ENCODE measurements at regions not wholly inside any gene's neighbourhood (a gene's known extent, or its start where the extent isn't known, plus 50 kb on each side); places are given as distances from the start of the nearest gene placed in this dataset.

DNA sequence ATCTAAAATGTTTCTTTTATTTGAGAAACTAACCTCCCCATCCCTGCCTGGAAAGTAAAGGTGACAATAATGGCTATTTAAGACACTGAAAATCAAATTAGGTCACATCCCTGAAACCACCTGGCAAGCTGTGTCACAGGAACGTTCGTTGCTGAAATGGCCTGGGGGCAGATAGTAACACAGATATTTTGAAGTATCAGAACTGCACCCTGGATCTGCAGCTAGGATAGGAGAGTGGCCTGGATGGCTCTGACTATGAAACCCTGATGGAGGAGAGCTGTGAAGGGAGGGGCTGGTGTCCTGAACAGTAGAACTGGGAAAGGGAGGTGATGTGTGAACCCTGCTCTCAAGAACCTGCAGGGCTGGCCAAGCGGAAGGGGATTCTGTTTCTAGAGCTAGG lies 648.3 kb upstream of the CFAP20DC start:
- in situ Hi-C loops (cut with HindIII; ENCODE audit: low sequenced_read_pairs) = no loop called here

DNA sequence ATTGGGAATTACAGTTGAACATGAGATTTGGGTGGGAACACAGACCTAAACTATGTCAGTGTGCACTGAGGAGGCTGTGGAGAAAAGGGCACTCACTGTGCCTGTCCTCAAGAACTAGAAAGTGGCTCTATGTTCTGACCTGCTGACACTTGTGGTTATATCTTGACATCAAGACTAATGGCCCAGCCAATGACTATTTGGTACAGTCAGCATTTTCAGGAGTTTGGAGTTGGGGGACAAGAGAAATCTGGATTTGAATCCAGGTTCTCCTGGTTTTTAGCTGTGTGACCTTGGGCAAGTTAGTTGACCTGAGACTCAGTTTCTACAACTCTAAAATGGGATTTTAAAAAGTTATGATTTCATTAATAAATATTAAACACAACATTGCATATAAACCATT lies 647.0 kb upstream of the CFAP20DC start:
- in situ Hi-C loops (cut with HindIII; ENCODE audit: low sequenced_read_pairs) = no loop called here

DNA sequence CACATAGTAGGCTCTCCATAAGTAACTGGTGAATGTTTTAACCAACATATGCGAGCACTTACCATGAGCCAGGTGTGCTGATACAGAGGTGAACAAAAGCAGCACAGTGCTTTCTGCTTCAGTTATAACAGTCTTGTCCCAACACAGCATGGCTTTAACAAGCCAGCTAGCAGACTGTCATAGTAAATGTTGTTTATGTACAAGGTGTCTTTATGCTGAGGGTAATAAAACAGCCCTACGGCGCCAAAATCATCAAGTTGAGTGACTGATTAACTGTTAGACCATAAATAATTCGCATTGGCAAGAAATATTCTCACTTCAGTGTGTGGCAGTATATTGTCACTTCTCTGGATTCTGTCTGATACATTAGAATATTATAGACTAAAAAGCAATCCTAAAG lies 646.0 kb upstream of the CFAP20DC start:
- in situ Hi-C loops (cut with HindIII; ENCODE audit: low sequenced_read_pairs) = no loop called here

DNA sequence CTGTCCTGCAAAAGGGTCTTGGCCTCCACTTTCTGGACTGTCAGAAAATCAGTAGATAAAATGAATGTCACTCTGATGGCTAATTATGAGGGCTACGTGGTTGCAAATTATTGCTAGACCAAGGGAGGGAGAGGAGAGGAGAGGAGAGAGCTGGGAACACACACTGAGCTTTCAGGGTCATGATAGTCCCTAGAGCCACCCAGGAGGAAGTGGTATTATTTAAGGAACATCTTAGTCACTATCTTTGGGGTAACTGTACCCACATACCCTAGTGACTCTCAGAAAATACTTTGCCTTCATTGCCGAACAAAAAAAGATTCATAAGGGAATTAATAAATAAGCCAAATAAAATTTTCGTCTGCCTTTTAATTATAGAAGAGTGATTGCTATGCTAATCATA lies 642.3 kb upstream of the CFAP20DC start:
- in situ Hi-C loops (cut with HindIII; ENCODE audit: low sequenced_read_pairs) = no loop called here

DNA sequence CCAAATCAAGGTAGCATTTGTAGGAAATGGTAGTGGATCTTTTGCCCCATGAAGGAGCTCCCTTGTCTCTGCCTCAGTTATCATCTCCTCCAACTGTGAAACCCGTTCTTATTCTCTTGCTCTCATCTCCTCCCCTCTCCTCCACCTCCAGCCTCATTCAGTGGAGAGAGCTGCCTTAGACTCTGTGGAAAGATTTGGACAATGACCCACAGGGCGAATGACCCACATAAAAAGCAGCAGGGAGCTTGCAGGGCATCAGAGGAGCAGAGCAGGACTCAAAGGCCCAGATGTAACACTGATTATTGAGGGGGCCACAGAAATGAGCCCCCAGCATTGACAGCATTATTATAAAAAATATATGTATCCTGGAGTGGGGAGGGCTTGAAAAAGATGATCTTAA lies 641.1 kb upstream of the CFAP20DC start:
- in situ Hi-C loops (cut with HindIII; ENCODE audit: low sequenced_read_pairs) = no loop called here

DNA sequence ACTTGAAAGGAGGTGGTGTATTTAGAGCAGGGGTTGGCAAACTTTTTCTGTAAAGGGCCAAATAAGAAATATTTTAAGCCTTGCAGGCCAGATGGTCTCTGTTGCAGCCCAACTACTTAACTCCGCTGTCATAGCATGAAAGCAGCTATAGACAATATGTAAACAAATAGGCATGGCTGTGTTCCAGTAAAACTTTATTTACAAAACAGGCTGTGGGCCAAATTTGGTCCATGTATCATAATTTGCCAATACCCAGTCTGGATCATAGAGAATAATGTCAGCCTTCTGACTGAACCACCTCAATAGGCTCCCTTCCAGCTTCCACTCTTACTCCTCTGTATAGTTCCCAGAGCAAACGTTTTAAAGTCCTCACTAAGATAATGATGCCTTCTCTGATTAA lies 638.8 kb upstream of the CFAP20DC start:
- in situ Hi-C loops (cut with HindIII; ENCODE audit: low sequenced_read_pairs) = no loop called here

DNA sequence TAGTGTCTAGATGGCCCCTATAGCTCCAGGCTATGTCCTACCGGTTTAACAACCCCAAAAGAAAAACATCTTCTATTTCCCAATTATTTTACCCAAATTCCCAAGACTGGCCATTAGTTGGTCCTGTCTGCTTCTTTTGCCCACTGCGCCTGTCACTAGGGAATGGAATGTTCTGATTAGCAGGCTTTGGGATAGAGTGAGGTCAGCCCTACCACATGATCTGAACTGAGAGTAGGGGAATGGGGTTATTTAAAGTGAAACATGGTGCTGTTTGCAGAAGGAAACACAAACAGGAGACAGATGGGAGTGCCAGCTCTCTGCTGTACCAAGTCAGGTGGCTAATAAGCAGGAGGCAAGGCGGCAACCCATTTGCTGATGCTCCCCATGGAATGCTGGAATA lies 635.6 kb upstream of the CFAP20DC start:
- in situ Hi-C loops (cut with HindIII; ENCODE audit: low sequenced_read_pairs) = no loop called here

DNA sequence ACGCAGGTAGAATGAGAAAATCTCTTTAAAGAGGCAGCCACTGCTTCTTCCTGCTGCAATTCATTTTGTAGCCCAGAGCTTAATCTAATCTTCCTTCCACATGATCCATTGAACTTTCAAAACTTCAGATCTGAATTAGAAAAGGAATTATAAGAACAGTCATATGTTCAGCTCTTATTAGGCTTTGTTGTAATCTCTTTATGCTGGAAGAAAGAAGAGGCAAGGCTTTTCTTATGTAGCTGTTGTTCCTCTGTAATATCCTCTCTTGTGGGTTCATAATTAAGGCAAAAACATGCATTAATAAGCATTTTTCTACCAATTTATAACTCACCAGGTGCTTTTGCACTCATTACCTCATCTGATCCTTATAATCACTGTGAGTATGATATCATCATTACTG lies 634.9 kb upstream of the CFAP20DC start:
- in situ Hi-C loops (cut with HindIII; ENCODE audit: low sequenced_read_pairs) = no loop called here

DNA sequence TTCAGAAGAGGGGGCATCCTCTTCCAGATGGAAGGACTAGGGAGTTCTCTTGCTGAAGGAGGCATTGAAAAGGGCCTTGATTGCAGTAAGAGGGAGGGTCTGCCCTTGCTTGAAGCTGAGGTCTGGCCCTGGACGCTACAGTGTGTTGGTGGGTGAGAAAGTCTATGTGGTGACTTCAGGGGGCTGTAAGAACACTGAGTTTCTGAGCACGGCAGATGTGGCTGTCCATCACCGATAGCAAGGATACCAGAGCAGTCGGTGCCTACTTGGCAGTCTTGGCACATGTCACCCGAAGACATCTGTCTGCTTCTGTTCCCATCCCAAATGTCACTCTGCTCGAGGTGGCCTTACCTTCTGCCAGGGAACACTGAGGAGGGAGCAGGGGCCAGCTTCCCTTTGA lies 631.1 kb upstream of the CFAP20DC start:
- in situ Hi-C loops (cut with HindIII; ENCODE audit: low sequenced_read_pairs) = no loop called here

DNA sequence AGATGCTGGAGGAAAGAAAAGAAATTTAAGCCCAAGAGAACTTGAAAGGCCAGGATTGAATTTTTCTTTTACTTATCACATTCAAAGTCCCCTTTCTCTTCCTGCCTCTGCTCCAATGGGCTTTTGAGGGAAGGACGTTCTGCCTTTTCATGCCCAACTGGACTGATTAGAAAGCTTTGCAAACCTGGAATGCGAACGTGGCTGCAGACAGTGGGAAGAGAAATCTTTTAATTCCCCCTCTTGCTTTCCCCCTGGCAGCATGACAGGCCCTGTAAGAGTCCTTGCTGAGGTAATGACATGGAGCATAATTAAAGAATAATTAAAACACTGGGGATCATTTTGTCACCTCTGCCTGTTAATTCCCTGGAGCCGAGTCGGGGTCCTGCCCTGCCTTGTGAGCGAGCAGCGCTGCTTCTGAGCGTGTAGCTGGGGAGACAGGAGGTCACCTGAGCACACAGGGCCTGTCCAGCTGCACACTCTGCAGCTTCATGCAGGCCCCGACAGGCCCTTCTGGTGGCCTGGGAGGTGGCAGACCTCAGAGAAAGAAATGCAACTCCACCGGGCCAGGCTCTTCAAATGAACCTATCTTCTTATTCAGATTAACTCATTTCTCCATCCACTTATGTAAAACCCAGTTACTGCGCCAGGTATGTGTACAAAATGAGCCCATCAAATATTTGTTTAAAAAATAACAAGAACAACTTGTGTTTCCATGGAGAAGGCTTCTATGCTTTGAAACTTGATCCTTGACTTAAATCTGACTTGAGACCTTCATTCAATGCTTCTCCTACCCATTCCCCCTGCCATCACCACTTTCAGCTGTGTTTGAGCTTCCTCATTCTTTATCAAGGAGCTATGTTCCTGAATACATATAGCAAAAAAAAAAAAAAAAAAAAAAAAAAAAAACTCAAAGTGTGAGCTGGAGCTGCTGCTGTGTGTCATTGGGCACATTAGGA lies 628.2 kb upstream of the CFAP20DC start:
- in situ Hi-C loops (cut with HindIII; ENCODE audit: low sequenced_read_pairs) = no loop called here

DNA sequence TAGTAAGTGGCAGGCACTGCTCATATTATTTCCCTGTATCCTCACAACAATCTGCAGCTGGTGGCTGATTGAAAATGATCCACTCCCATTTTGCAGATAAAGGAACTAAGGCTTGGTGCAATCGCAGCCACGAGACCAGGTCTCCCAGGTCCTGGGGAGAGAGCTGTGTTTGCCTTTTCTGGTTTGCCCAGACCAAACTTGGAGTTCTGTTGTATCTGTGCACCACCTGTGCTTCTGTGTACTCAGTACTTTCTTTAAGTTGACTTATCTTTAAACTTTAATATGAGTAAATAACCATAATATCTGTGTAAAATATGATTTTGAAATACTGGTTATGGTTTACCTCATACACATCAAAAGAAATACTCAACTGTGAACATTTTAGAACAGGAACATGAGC lies 625.7 kb upstream of the CFAP20DC start:
- in situ Hi-C loops (cut with HindIII; ENCODE audit: low sequenced_read_pairs) = no loop called here

DNA sequence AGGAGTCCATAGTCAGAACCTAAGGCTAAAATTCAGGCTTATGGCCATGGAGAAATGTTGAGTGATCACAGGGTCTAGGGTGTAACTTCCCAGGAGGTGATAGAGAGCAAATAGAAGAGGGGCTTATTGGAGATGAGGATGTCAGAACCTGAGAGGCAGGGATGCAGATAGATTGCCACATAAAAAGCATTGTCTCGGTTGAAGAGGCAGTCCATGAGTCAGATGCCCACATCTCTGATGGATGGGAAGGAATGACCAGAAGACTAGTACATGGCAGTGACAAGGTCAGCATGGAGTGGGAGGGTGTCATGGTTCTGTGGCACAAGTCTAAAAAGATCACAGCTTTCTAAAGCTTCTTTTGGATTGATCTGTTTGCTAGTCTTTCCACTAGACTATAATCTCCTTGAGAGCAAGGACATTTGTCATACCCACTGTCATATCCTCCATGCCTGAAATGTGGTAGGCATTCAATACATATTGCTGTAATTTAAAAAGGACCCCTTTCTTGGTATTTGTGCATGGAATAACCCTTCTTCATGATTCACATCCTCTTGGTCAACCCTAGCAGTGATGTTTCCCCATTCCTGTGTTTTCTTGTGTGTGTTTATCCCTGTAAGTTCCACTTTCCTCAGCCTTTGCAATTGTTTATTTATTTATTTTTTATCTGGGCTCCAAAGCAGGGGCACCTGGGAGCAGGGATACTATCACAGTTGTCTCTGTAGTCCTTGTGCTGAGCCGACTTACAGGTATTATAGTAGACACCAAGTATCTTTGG lies 613.4 kb upstream of the CFAP20DC start:
- in situ Hi-C loops (cut with HindIII; ENCODE audit: low sequenced_read_pairs) = no loop called here

DNA sequence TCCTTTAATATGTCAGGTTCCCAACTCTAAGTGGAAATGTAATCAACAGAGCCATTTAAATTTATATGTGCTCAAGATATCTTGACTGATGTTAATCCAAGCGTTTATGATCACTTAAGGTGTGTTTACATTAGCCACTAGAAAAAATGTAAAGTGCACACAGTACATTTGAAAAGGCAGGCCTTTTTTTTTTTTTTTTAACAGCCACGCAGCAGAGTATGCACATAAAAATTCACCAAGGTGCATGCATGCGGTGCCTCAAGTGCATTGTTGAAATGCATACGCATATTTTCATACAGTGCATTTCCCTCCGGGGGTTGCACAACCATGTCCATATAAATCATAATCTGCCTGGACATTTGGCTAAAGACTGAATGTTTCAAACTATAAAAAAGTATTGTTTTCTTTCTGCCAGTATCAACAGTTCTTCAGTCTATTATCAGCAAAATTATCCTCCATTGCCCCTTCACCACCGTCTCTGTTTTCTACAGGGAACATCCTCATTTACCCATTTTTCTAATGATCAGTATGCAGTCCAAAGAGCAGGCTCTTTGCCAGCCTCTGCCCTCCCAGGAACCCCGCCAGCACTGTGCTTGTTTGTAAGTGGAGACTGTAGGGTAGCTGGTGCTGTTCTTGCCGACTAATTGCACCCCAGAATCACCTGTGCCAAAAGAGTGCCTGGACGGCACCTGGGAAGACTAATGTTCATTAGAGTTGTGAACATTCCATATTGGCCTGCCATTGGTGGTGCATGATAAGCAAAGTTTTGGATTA lies 611.2 kb upstream of the CFAP20DC start:
- in situ Hi-C loops (cut with HindIII; ENCODE audit: low sequenced_read_pairs) = no loop called here

DNA sequence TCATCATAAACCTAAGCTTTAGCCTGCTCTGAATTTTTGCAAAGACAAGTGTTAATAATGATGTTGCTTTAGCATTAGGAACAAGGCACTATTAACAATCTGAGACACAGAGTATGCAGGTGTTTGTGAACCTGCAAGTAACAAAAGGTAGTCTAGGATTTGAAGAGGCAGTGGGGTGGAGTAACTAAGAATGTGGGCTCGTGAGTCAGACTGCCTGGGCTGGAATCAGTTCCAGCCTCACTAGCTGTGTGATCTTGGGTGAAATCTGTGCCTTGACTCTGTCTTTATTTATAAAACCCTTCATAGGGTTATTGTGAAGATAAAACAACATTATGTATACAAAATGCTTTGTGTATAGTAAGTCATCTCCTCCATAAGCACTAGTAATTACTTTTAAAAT lies 610.6 kb upstream of the CFAP20DC start:
- in situ Hi-C loops (cut with HindIII; ENCODE audit: low sequenced_read_pairs) = no loop called here

DNA sequence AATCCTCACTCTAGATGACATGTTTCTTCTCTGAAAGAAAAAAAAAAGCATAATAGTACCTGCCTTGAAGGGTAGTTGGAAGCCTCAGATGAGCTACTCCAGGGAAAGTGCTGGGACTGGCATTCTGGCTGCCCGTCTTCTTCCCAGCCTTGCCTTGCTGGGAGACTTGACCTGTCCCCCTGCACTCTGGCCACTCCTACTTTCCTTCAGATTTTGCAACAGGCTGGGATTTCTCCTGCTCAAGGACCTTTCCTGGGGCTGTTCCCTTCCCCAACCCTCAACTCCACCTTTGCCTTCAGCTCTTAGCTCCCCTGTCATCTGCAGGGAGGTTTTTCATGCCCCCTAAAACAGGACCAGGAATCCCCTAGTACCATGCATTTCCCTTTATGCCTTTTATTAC lies 609.9 kb upstream of the CFAP20DC start:
- in situ Hi-C loops (cut with HindIII; ENCODE audit: low sequenced_read_pairs) = no loop called here

DNA sequence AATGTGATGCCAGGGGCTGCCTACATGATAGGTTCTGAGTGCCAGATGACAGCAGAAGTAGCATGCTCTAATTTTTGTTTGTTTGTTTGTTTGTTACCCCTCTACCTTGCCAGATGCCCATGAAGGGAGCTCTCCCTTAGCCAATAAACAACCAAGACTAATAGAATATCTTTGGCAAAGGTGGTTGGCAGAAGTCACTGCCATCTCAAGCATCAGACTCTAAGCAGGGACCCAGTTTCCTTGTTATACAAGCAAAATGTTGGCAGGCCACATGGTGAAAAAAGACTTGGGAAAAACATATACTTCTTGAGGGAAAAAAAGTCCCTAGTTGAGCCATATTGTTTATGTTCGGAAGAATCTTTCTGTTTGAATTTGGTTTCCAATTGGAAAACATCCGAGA lies 609.0 kb upstream of the CFAP20DC start:
- in situ Hi-C loops (cut with HindIII; ENCODE audit: low sequenced_read_pairs) = no loop called here

DNA sequence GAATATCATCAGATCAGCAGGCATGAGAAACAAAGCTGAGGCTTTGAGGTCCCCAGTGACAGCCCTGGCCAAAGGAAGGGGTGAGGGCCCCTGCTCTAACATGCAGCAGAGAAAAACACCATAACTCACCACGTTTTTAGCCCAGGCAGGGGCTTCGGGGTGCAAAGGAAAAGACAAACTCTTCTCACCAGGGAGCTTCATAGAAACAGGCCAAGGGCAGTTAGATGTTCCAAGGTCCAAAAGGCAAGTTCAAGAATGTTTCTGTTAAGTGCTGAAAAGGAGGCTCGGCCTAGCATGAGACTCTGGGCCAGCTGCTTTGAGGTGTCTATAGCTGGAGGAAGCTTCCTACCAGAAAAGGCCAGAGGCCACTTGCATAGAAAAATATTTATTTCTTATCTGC lies 608.4 kb upstream of the CFAP20DC start:
- in situ Hi-C loops (cut with HindIII; ENCODE audit: low sequenced_read_pairs) = no loop called here

DNA sequence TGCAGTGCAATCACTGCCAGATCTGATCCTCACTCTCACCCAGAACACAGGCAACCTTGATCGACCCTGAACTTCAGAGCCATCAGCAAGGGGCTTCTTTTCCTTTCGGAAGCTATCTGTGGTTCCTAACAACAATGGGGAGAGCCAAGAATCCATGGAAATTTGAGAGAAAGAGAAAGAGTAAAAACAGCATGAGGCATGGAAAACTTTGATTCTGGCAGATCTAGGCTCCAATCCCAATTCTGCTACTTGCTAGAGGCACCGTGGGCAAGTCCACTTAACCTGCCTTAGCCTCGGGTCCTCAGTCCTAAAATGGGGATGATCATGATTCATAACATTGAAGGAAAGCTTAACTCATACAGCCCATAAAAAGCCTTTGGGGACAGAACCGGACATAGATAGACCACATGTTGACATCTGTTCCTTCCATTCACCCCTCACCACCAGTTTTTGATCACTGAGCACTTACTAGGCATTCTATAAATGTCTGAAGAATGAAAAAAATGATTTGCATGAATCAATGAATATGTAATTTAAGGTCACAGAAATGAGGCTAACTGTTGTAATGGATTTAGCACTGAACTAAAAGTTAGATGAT lies 605.7 kb upstream of the CFAP20DC start:
- in situ Hi-C loops (cut with HindIII; ENCODE audit: low sequenced_read_pairs) = no loop called here

DNA sequence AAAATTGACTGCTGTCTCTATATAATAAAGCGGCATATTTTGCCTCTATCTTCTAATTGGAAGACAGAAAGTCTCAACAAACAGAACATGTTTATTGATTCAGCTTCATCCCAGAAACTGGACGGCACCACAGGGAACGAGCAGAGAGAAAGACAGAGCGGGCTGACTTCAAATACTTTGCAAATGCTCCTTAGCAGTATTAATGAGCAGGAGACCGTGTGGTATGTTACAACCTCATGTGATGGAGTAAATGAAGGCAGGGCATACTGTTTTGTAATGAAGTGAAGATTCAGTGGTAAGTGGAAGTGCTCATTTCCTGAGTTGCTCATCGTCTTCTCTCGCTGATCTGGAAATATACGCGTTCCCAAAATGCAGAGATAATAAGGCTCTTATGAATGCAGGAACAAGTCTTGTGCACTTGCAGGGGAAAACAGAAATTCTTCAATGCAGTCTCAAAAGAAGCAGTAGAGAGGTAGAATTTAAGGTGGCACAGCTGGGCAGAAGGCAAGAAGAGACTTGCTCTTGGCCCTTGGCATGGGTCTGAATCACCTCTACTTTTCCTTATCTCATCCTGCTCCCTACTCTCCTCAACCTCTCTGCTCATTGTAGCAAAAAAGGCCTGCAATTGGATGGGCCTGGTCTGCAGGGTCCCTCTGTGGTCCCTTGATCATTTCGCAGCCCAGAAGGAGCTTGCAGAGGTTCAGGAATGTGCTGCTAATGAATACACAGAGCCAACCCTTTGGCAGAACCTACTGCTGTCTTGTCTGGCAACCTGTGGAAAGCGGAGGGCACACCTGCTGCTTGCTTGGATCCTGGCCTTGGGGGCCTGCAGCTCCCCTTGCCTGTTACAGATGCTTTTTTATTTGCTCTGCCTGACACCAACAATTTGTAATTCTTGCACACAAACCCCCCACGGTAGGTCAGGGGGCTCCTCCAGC lies 604.9 kb upstream of the CFAP20DC start:
- in situ Hi-C loops (cut with HindIII; ENCODE audit: low sequenced_read_pairs) = no loop called here

DNA sequence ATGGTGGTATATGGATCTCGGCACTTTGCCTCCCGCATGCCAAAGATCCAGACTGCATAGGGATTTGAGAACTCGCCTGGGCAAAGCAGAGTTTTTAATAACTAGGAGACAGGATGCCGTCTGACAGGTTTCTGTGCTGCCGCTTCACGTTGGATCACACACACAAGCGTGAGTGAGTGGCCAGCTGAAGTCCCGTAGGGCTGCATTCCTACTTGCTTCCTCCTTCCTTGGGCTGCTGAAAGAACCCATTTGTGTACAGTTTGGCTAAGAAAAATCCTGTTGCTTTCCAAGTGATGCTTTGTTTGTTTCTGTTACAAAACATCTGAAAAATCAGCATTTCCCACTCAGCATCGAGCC lies 604.3 kb upstream of the CFAP20DC start:
- in situ Hi-C loops (cut with HindIII; ENCODE audit: low sequenced_read_pairs) = no loop called here
